KMS-11 (cell line): ENCODE measurements at regions not wholly inside any gene's neighbourhood (a gene's known extent, or its start where the extent isn't known, plus 50 kb on each side); places are given as distances from the start of the nearest gene placed in this dataset.

Source experiments
- H2AFZ ChIP-seq: fragments of 200-600 bp; sonication (generic); 2 replicates; pipeline ENCODE4 v1.6.1; 2016; ENCODE audit warnings: antibody characterized with exemption, mixed run types, low read depth
- H3K27ac ChIP-seq: fragments of 200-600 bp; sonication (generic); 2 replicates; pipeline ENCODE4 v1.6.1; 2016; ENCODE audit warnings: mild to moderate bottlenecking, mixed run types
- H3K27me3 ChIP-seq: fragments of 200-600 bp; sonication (generic); 2 replicates; pipeline ENCODE4 v1.6.1; 2017; ENCODE audit warnings: mild to moderate bottlenecking, low read depth, mixed run types, moderate library complexity; ENCODE audit not compliant: insufficient read depth
- H3K36me3 ChIP-seq: fragments of 200-600 bp; sonication (generic); 2 replicates; pipeline ENCODE4 v1.6.1; 2017; ENCODE audit warnings: mild to moderate bottlenecking, mixed run types; ENCODE audit not compliant: insufficient read depth
- H3K4me1 ChIP-seq: fragments of 200-600 bp; sonication (generic); 2 replicates; pipeline ENCODE4 v1.6.1; 2016; ENCODE audit warnings: mild to moderate bottlenecking, low read depth, mixed run types; ENCODE audit not compliant: poor library complexity, severe bottlenecking
- H3K4me2 ChIP-seq: fragments of 200-600 bp; sonication (generic); 2 replicates; pipeline ENCODE4 v1.7.0; 2016; ENCODE audit warnings: mild to moderate bottlenecking, mixed run types
- H3K4me3 ChIP-seq: fragments of 200-600 bp; sonication (generic); IDR thresholded peaks from 2 replicates; pipeline ENCODE4 v1.6.1; 2017; ENCODE audit warnings: low read depth, low read length, mixed read lengths; ENCODE audit not compliant: insufficient read depth
- H3K79me2 ChIP-seq: fragments of 200-600 bp; sonication (generic); 2 replicates; pipeline ENCODE4 v1.6.1; 2016; ENCODE audit warnings: low read depth, mixed run types; ENCODE audit not compliant: insufficient read depth
- H3K9ac ChIP-seq: fragments of 200-600 bp; sonication (generic); 2 replicates; pipeline ENCODE4 v1.6.1; 2016; ENCODE audit warnings: mild to moderate bottlenecking, mixed run types
- H4K20me1 ChIP-seq: fragments of 200-600 bp; sonication (generic); 2 replicates; pipeline ENCODE4 v1.6.1; 2016; ENCODE audit warnings: mild to moderate bottlenecking, mixed run types; ENCODE audit not compliant: insufficient read depth
- CTCF ChIP-seq: fragments of 200-600 bp; sonication (generic); conservative IDR thresholded peaks from 2 replicates; pipeline ENCODE4 v1.6.1; 2017; ENCODE audit warnings: low read depth, mild to moderate bottlenecking, antibody characterized with exemption, low read length, moderate library complexity, mixed read lengths

DNA sequence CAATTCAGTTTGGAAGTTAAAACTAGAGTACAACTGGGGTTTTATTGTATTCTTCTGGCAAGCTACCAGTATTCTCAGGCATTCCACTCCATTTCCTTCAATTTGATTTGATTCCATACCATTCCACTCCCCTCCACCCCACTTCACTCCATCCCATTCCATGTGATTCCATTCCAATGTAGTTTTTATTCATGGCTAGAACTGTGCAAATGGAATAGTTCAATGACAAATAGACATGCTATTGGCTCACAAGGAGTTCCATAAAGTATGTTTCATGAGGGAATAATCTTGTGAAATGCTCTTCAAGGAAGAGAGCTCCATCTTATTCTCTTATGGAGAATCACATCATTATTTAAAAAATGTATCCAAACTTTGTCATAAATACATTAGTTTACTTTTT, 285.0 kb upstream of the BMP2 start:
- H3K4me3 ChIP-seq = no peak overlapping the region
- H3K79me2 ChIP-seq = no peaks in the 10 kb centered on the region
- TF ChIP-seq CTCF = no peak
- peak overlapping the region; percentile 95 for H3K4me2 ChIP-seq
- peak overlapping the region; percentile 21; the same call in 1 of the 2 replicates for H2AFZ ChIP-seq
- H3K9ac ChIP-seq = no peak overlapping the region
- H3K27ac ChIP-seq = peak overlapping the region; percentile 84
- H3K27me3 ChIP-seq = no peaks in the 10 kb centered on the region
- H3K36me3 ChIP-seq = no peaks in the 10 kb centered on the region
- H4K20me1 ChIP-seq = no peaks in the 10 kb centered on the region
- peaks cover 60% of the 10 kb centered on the region for H3K4me1 ChIP-seq

DNA sequence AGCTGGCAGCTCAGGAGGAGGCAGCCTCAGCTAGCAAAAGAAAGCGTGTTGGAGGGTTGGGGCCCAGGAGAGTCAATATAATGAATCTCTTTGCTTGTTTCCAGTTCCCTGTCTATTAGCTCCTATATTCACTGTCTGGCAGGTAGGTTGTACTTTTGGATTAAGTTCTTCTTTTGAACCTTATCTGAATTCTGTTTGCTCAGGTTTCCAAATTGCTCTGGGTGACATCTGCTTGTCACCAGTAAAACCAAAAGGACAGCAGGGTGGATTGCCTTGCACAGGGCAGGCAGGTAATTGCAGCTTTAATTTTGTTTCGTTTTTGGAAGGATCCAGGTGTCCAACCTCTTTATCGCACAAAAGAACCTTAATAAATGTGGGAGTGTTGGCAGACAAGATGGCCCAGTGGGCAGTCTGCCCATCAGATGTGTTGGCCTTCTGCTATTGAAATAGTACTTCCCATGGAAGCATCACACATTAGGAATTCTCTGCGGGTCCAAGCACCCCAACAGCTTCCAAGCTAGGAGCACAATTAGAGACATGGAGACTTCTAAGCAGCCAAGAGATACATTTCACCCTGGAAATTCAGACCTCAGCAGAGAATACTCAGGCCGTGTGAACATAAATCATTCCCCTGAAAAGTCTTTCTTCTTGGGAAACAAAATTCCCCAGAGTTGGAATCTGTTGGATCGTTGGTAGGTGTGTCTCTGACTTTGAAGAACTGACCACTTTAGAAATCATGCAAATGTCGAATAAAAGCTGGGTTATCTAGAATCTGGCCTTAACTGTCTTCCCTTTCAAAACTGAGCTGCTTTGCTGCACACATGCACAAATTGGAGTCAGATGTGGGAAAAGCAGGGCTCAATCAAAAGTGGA, 286.9 kb upstream of the BMP2 start:
- Histone ChIP-seq H3K79me2 (no peaks in the 10 kb centered on the region), H3K36me3 (no peaks in the 10 kb centered on the region), H3K9ac (no peak overlapping the region), H3K4me1 (peaks cover 46% of the 10 kb centered on the region), H2AFZ (no peak overlapping the region), H3K27me3 (no peaks in the 10 kb centered on the region), H3K4me3 (no peak overlapping the region), H4K20me1 (no peaks in the 10 kb centered on the region), H3K27ac (no peak overlapping the region), H3K4me2 (no peak overlapping the region)
- TF ChIP-seq CTCF = no peak

DNA sequence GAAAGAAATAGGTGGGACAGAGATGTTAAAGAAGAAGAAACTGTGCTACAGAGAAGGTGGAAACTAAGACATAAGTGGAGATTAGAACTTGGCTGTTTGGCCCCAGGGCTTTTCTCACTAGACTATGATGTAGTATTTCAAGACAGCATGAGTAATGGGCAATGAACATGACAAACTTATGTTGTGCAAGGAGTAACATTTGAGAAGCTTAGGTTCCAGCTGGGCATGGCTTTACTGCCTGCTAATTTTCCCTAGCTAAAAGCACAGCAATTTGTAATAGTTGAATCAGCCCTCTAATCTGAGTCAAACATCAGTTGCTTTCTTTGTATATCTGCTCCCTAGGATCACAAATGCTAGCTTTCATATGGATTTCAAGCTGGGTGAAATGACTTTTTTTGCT, 294.3 kb upstream of the BMP2 start:
- no peaks in the 10 kb centered on the region for H3K79me2 ChIP-seq
- no peak overlapping the region for H3K27ac ChIP-seq
- TF ChIP-seq CTCF = no peak
- no peak overlapping the region for H3K9ac ChIP-seq
- no peaks in the 10 kb centered on the region for H3K27me3 ChIP-seq
- no peak overlapping the region for H2AFZ ChIP-seq
- H3K4me3 ChIP-seq = no peak overlapping the region
- no peaks in the 10 kb centered on the region for H3K4me1 ChIP-seq
- H3K36me3 ChIP-seq = no peaks in the 10 kb centered on the region
- H3K4me2 ChIP-seq = no peak overlapping the region
- no peaks in the 10 kb centered on the region for H4K20me1 ChIP-seq

- no peak overlapping the region for H2AFZ ChIP-seq
- H3K4me2 ChIP-seq = no peak overlapping the region
- no peaks in the 10 kb centered on the region for H4K20me1 ChIP-seq
- H3K27ac ChIP-seq = no peak overlapping the region
- H3K36me3 ChIP-seq = no peaks in the 10 kb centered on the region
- H3K79me2 ChIP-seq = no peaks in the 10 kb centered on the region
- no peaks in the 10 kb centered on the region for H3K27me3 ChIP-seq
- H3K4me1 ChIP-seq = no peaks in the 10 kb centered on the region
- H3K9ac ChIP-seq = no peak overlapping the region
- no peak overlapping the region for H3K4me3 ChIP-seq
- no peak for TF ChIP-seq CTCF
Observed at GRCh38 chr20:6471871-6472270, 295.6 kb upstream of the BMP2 start.
